ELF-1 (cell line): ENCODE measurements at regions not wholly inside any gene's neighbourhood (a gene's known extent, or its start where the extent isn't known, plus 50 kb on each side); places are given as distances from the start of the nearest gene placed in this dataset.

Experiments
- DNase-seq: peaks from one replicate; pipeline ENCODE4 v3.0.0-alpha.2; 2016; ENCODE audit warnings: low read depth, low spot score

- no peak for DNase-seq
Measured at GRCh38 chr22:47598864-47599263, 836.4 kb downstream of the TBC1D22A start.

- peak; percentile 14 for DNase-seq
Measured at GRCh38 chr22:47597041-47597440, 834.6 kb downstream of the TBC1D22A start.

GRCh38 chr22:47596176-47596690 is 833.8 kb downstream of the TBC1D22A start:
- DNase-seq, result no peak

- no peak for DNase-seq
Measured at GRCh38 chr22:47594836-47595521, 832.5 kb downstream of the TBC1D22A start.

GRCh38 chr22:47593911-47594311 is 831.5 kb downstream of the TBC1D22A start:
- no peak for DNase-seq

GRCh38 chr22:47593291-47593690 is 830.8 kb downstream of the TBC1D22A start:
- DNase-seq, result no peak

- DNase-seq, result no peak
Measured at GRCh38 chr22:47592791-47593190, 830.3 kb downstream of the TBC1D22A start.

- DNase-seq, result no peak
Measured at GRCh38 chr22:47591709-47592108, 829.3 kb downstream of the TBC1D22A start.

GRCh38 chr22:47591016-47591415 is 828.6 kb downstream of the TBC1D22A start:
- DNase-seq, result no peak

- no peak for DNase-seq
Measured at GRCh38 chr22:47589271-47590250, 827.1 kb downstream of the TBC1D22A start.

GRCh38 chr22:47588578-47588960 is 826.1 kb downstream of the TBC1D22A start:
- DNase-seq, result no peak

- DNase-seq, result no peak
Measured at GRCh38 chr22:47587861-47588577, 825.6 kb downstream of the TBC1D22A start.

- no peak for DNase-seq
Measured at GRCh38 chr22:47587361-47587760, 824.9 kb downstream of the TBC1D22A start.

- no peak for DNase-seq
Measured at GRCh38 chr22:47586946-47587345, 824.5 kb downstream of the TBC1D22A start.

GRCh38 chr22:47586038-47586437 is 823.6 kb downstream of the TBC1D22A start:
- DNase-seq, result no peak

- no peak for DNase-seq
Measured at GRCh38 chr22:47583959-47584562, 821.6 kb downstream of the TBC1D22A start.

GRCh38 chr22:47582067-47582466 is 819.6 kb downstream of the TBC1D22A start:
- no peak for DNase-seq

GRCh38 chr22:47580121-47580520 is 817.7 kb downstream of the TBC1D22A start:
- DNase-seq, result no peak

- DNase-seq, result no peak
Measured at GRCh38 chr22:47576908-47577307, 814.5 kb downstream of the TBC1D22A start.

GRCh38 chr22:47575291-47575690 is 812.8 kb downstream of the TBC1D22A start:
- DNase-seq, result no peak

- DNase-seq, result no peak
Measured at GRCh38 chr22:47574556-47574955, 812.1 kb downstream of the TBC1D22A start.
